ENCODE measurements at regions not wholly inside any gene's neighbourhood (a gene's known extent, or its start where the extent isn't known, plus 50 kb on each side); places are given as distances from the start of the nearest gene placed in this dataset.

- no peak for TF ChIP-seq CTCF (IDR thresholded peaks at IDR 0.05; ENCODE audit: insufficient read depth, low read depth, low read length)
- no peak for TF ChIP-seq EZH2 (IDR thresholded peaks at IDR 0.05; ENCODE audit: insufficient read depth, low read length)
Observed at GRCh38 chr13:59492030-59492636, 671.6 kb downstream of the DIAPH3 start.
